ENCODE measurements at regions not wholly inside any gene's neighbourhood (a gene's known extent, or its start where the extent isn't known, plus 50 kb on each side); places are given as distances from the start of the nearest gene placed in this dataset.
"Not testable (repeated sequence)": the region's sequence is repeated elsewhere in the genome, so short reads cannot be mapped to it uniquely, and the experiment has no call there.

DNA sequence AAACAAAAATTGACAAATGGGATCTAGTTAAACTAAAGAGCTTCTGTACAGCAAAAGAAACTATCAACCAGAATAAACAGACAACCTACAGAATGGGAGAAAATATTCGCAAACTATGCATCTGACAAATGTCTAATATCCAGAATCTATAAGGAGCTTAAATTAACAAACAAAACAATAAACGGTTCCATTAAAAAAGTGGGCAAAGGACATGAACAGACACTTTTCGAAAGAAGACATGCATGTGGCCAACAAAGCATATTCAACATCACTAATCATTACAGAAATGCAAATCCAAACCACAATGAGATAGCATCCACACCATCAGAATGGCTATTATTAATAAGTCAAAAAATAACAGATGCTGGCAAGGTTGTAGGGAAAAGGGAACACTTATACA is 50.5 kb upstream of the MED13L start:
- not testable (repeated sequence) for DNase-seq

DNA sequence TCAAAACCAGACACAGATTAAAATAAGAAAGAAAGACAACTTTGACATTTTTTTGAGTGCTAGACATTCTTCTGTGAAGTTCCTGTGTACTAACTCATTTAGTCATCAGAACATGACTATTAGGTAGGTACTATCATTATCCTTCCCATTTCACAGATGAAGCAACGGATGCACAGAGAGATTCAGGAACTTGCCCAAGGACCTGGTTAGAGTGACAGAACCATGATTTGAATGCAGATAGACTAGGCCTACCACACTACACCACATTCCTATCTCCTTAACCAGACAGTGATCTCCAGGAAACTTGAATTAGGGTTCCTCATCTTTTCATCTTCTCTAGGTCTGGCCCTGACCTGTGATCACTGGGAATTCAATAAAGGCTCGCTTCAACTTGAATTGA is 54.4 kb upstream of the MED13L start:
- DNase-seq = no peak

- DNase-seq = no peak
Observed at GRCh38 chr12:116332705-116333380, 55.4 kb upstream of the MED13L start.

GRCh38 chr12:116333402-116333801 is 55.9 kb upstream of the MED13L start:
- DNase-seq = no peak

- no peak for DNase-seq
Observed at GRCh38 chr12:116336542-116337065, 59.1 kb upstream of the MED13L start.

DNA sequence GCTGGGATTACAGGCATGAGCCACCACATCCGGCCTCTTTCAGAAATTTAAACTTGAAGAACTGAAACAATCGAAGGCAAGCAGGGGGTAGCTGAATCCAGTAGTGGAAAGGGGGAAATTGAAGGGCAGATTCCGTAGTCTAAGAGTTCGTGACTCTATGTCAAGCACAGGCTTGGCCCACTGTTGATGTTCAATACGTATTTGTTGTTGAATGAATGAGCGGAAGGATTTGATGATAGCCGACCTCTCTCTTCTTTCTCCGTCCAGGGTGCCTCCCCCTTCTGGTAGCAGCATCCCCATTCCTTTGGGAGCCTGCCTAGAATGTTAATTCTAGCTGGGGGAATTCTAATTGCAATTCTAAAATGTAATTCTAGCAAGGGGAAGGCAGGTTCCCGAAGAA is 59.8 kb upstream of the MED13L start:
- DNase-seq = no peak

GRCh38 chr12:116338064-116338846 is 60.8 kb upstream of the MED13L start:
- DNase-seq = no peak

DNA sequence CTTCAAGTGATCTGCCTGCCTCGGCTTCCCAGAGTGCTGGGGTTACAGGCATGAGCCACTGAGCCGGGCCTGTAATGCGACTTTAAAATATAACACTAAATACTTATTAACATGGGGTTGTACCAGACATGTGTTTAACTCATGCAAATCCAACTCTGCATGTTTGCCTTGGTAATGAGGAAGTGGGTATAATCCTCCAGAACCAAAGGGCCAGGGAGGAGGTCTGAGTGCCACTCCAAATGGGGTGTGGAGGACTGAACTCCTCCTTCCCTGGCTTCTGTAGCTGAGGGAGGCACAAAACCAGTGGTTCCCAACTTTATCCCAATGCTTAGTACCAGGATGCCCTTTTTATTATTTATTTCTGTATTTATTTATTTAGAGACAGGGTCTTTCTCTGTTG is 61.6 kb upstream of the MED13L start:
- no peak for DNase-seq

DNA sequence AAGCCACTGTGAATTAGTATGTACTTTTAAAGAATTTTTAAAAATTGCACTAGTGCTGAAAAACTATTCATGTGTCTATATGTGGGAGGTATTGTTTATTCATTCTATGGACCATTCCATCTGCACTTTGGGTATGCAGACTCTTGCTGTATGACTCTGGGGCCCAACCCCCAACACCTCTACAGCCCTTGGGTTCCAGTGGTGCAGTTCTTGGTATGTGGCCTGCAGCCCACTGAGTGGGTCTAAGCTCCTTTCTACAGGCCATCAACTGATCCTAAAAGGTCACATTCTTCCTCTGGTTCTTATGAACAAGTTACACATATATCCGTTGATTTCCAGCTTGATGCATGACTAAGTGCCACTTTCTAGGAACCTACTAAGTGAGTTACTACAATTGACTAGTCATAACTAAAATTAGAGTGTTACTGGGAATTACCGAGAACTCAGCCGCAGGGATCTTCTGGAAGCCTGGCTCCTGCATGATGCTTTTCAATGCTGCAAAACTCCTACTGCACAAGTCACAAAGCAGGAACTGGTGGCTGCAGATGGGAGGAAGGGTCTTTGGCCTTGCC is 62.4 kb upstream of the MED13L start:
- DNase-seq = no peak

DNA sequence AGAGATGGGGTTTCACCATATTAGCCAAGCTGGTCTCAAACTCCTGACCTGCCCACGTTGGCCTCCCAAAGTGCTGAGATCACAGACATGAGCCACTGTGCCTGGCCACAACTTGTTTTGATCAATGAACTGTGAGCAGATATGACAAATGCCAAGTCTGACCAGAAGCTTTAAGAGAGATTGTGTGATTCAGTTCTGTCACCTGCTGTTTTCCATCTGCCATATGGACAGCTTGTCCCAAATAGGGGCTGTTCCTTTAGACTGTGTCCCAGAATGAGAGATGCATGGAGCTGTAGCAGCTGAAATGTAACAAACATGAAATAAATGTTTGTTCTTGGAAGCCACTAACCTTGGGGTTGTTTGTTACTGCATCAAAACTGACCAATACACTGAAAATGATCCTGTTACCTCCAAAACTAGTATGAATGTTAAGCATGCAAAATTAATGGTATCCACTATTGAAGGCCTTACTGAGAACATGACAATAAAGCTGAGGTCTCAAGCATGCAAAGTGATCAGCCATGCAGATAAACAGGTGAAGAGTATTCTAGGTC is 65.9 kb upstream of the MED13L start:
- DNase-seq = peak; percentile 27

GRCh38 chr12:116346222-116346621 is 68.7 kb upstream of the MED13L start:
- peak; percentile 48 for DNase-seq

GRCh38 chr12:116346741-116347140 is 69.2 kb upstream of the MED13L start:
- DNase-seq = no peak

DNA sequence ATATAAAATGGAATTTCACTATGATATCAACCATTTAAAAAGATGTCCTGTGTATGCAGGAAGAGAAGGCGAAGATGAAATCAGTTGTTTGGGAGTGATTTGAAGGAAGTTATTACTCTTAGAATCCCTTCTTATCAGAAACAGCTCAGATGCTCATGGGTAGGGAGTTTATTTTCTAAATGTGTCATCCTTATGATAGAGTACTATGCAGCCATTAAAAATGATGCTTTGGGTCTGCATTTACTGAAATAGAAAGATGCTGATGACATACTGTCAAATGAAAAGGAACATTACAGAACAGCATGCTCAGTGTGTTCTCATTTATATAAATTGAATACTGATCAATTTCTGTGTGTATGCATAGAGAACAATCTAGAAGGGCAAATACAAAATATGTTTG is 69.8 kb upstream of the MED13L start:
- DNase-seq = no peak

GRCh38 chr12:116352315-116352835 is 74.9 kb upstream of the MED13L start:
- no peak for DNase-seq

DNA sequence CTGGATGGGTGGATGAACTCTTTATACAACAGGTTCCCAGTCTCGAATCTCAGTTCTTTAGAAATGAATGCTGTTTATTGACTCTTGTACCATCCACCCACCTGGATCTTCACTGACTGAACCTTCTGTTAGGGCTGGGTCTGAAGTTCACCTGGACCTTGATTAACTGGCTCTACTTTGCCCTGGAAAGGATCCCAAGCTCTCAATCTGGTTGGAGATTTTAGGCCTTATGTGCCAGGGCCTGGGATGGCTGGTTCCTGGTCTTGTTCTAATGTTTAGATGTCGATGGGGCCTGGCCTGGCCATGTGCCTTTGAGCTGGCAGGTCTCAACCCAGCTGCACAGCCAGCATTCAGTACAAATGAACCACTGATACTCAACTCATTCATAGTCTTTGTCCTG is 76.5 kb upstream of the MED13L start:
- no peak for DNase-seq

DNA sequence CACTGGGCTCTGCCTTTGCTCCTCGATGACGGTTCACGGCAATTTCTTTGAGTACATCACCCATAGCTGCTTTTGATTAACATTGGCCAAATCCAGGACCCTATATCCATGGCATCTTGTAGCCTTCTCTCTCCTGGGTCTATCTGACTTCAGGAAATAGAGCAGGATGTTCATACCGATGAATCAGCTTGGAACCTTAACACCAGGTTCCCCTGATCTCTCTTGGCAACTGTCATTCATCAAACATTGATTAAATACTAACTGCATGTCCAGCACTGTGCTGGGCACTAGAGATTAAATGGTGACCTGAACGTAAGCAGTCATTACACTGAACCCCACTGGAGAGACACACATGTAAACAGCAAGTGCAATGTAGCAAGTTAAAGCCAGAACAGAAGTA is 77.0 kb upstream of the MED13L start:
- no peak for DNase-seq

- DNase-seq = no peak
Observed at GRCh38 chr12:116354950-116355783, 77.7 kb upstream of the MED13L start.

- no peak for DNase-seq
Observed at GRCh38 chr12:116358536-116358892, 81.0 kb upstream of the MED13L start.

GRCh38 chr12:116358893-116359761 is 81.6 kb upstream of the MED13L start:
- DNase-seq = peak; percentile 98

- no peak for DNase-seq
Observed at GRCh38 chr12:116360579-116361413, 83.3 kb upstream of the MED13L start.
